ENCODE measurements at regions not wholly inside any gene's neighbourhood (a gene's known extent, or its start where the extent isn't known, plus 50 kb on each side); places are given as distances from the start of the nearest gene placed in this dataset.

- TF ChIP-seq POLR2A (IDR thresholded peaks at IDR 0.05; ENCODE audit: low read depth, low read length): no peak
- TF ChIP-seq POLR2AphosphoS5 (IDR thresholded peaks at IDR 0.05; ENCODE audit: low read depth, low read length): no peak
- no peak for TF ChIP-seq TAF1 (IDR thresholded peaks at IDR 0.05; ENCODE audit: borderline replicate concordance, low read depth, low read length)
Measured at GRCh38 chr12:116459916-116460663, 99.1 kb upstream of the MAP1LC3B2 start.
